UCSD-AML1 (cell line): ENCODE measurements at regions not wholly inside any gene's neighbourhood (a gene's known extent, or its start where the extent isn't known, plus 50 kb on each side); places are given as distances from the start of the nearest gene placed in this dataset.

Source experiments
- DNase-seq: peaks from one replicate; lab custom pipeline; 2025; ENCODE audit not compliant: unreplicated experiment; lab: John Stamatoyannopoulos, UW

DNA sequence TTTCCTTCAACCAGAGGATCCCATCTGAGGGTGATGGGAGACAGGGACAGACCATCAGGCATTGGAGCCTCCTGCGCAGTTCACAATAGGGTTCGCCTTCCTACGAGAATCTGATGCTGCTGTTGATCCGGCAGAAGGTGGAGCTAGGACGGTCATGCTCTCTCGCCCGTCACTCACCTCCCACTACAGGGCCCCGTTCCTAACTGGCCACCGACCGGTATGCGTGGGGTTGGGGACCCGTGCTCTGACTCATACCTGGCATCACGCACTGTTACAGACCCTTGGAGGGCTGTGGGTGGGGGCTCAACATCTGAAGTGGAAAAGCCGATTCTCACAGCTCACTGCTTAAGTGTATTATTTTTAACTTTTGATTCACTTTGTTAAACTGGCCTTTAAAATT, 402.3 kb downstream of the BRD1 start:
- DNase-seq = no peak

- DNase-seq = no peak
These were observed 402.8 kb downstream of the BRD1 start for GRCh38 chr22:49424893-49425270.

DNA sequence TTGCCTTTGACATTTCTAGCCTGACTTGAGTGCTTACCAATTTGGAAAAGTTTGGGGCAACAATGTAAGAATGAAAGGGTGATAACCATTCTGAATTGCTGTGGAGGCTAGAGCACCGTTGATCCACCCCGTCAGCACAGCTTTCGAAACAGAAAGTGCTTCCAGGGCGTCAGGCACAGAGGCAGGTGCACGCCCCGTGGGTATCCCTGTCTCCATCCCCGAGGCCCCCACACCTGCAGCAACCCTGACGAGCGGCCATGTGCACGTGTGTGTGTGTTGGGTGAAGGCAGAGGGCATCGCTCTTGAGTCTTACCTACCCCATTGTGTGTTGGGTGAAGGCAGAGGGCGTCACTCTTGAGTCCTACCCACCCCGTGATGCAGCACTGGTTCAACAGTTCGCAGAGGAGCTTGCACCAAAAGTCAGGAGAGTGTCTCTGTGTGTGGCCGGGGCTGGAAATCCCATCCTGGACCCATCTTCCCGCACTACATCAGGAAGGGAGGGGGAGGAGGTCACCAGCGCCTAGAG, 404.5 kb downstream of the BRD1 start:
- no peak for DNase-seq

DNA sequence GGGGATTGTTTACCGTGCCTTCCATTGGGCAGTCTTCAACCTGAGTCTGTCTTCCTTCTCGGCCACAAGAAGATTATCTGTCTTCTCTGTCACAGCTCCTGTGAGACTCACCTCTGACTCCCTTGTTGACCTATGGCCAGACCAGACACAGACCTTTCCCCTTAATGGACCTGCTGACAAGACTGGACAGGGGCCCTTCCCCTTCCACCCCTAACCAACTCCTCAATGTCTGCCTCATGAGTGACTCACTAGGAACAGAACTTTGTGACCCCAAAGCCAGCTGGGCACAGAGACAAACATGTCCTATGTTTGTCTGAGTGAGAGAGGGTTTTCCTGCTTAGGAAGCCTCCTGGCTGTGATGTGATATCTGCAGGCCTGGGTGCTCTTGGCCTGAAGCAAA, 405.0 kb downstream of the BRD1 start:
- no peak for DNase-seq

- DNase-seq = no peak
These were observed 407.0 kb downstream of the BRD1 start for GRCh38 chr22:49420651-49421050.

DNA sequence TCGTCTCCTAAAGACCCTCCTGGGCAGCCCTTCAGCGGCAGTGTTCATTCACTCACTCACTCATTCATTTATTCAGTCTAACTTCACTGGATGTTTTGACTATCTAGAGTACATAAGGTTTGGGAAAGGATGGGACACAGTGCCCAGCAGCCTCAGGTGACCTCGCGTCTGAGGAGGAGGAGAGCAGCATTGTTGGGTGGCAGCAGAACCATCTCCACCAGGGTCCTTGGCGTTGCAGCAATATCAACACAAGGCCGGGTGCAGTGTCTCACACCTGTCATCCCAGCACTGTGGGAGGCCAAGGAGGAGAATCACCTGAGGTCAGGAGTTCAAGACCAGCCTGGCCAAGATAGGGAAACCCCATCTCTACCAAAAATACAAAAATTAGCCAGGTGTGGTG, 408.0 kb downstream of the BRD1 start:
- no peak for DNase-seq

DNA sequence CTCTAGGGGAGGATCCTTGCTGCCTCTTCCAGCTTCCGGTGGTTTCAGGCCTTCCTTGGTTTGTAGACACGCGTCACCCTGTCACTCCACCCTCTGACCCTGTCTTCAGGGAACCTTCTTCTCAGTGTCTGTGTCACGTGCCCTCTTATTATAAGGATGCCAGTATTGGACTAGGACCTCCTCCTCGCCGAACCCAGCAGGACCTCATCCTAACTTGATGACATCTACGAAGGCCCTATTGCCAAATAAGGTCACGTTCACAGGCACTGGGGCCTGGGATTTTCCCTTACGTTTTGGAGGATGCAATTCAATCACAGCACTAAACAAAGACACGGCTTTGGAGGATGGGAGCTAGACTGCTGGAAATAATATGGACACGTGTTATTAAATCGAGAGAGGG, 408.7 kb downstream of the BRD1 start:
- no peak for DNase-seq

GRCh38 chr22:49418341-49418894, 409.3 kb downstream of the BRD1 start:
- DNase-seq = no peak

- no peak for DNase-seq
These were observed 409.8 kb downstream of the BRD1 start for GRCh38 chr22:49417833-49418232.

- DNase-seq = no peak
These were observed 410.3 kb downstream of the BRD1 start for GRCh38 chr22:49417326-49417725.

DNA sequence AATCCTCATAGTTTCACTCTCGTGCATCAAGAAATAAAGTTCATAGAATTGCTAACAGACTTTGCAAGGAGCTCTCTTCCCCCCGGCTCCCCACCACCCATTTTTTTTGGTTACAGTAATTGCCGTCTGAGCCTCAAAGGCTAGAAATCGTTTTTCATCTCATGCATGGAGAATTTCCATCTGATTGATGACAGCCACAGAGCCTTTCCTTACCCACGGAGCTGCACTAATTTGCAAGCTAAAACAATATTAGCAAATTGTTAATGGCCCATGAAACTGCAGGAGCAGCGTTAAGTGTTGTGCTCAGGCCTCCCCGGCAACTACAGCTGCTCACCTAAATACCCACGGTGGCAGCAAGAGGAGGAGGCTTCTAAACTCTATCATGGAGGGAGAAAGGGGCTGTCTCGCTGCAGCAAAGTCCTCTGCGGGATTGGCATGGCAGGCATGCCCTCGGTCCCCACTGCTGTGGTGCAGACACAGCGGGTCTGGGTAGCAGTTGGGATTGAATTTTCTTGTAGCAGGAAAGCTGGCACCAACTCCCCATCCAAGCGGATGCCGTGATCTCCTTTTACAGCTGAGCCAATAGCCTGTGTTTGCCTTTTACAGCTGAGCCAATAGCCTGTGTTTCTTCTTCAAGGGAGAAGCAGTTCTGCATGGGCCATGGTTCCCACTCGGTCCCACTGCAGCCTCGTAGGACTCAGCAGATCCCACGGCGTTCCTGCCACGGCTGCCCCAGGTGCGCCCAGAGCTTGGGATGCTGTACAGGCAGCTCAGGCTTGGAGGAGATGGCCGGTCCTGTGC, 412.3 kb downstream of the BRD1 start:
- no peak for DNase-seq

GRCh38 chr22:49413551-49413950, 414.1 kb downstream of the BRD1 start:
- no peak for DNase-seq

- no peak for DNase-seq
These were observed 414.5 kb downstream of the BRD1 start for GRCh38 chr22:49413146-49413545.

DNA sequence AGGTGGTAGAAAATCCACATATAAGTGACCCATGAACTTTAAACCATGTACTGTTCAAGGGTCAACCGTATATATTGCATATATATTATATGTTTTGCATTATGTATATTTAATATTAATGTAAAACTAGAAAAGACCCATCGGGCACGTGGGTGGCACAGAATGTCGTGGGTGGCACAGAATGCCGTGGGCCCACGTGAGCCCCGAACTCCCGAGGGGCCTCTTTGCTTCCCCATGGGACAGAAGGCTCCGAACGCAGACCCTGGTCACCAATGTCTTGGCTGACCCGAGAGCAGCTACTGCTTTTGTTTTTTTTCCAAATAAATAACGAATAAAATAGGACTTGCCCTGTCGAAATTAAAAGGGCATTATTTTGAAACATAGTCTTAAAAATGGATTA, 415.4 kb downstream of the BRD1 start:
- no peak for DNase-seq

GRCh38 chr22:49411236-49411635, 416.4 kb downstream of the BRD1 start:
- DNase-seq = no peak

DNA sequence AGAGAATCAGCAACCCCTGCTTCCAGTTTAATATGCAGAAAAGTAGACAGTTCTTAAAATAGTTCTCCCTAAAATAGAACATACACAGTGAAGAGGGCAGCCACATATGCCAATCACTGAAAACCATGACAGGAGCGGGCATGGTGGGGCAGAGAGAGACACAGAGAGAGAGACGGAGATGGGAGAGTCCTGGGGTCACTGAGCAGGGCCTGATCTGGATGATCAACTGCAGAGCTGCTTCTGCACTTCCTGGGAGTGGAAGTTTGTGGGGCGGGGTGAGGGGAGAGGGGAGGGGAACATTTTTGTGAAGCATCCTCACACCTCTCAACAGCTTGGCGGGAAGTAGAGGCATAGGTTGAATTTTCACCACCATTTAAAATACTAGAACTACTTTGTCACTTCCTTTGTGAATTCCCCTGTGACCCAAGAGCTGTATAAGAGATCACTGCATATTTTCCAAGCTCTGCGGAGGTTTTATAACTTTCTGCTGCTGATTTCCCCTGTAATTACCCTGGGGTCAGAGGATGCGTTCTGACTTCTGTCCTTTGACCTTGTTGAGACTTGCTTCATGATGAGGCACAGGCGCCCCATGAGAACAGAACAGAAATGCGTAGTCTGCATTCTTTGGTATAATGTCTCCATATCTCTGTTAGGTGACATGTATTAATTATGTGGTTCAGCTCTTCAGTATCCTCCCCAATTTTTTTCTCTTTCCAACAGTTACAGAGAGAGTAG, 419.4 kb downstream of the BRD1 start:
- no peak for DNase-seq

- no peak for DNase-seq
These were observed 420.6 kb downstream of the BRD1 start for GRCh38 chr22:49406879-49407587.

DNA sequence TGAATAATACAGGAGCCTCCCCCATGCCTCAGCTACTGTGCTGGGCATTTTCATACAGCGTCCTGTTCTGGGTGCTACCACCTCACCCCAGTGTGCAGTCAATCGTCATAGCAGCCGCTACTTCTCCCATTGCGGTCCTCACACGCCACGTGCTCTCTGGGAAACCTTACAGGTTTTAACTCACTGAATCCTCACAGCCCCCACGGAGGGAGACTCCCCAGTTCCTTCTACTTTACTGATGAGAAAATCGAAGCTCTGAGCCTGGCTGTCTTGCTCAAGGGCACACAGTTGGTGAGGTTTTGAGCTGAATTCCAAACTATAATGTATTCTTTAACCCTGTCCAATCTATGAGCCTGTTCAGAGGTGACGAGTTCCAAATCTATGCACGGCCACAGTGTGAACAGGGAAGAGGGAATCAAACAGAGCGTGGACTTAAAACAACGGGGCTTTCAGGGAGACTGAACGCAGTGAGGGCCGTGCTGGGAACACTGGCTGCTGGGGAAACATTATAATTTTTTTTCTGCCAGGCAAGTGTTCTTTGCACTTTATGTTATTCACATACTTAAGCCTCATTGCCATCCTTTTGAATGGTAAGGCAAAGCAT, 421.5 kb downstream of the BRD1 start:
- no peak for DNase-seq

DNA sequence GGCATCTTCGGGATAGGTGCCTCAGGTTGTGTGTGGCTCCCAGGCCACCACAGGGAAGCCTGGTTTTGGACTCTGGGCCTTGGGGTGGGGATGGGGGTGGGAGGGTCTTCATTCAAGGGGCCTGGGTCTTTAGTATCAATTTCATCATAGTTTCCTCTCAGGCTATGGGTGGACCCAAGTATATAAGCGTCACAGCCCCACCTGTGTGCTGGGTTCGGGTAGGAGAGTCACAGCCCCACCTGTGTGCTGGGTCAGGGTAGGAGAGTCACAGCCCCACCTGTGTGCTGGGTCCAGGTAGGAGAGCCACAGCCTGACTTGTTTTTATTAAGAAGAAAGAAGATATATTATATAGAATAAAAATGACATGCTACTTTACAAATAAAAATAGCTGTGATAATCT, 422.1 kb downstream of the BRD1 start:
- DNase-seq = no peak

- DNase-seq = no peak
These were observed 423.0 kb downstream of the BRD1 start for GRCh38 chr22:49404576-49405241.

DNA sequence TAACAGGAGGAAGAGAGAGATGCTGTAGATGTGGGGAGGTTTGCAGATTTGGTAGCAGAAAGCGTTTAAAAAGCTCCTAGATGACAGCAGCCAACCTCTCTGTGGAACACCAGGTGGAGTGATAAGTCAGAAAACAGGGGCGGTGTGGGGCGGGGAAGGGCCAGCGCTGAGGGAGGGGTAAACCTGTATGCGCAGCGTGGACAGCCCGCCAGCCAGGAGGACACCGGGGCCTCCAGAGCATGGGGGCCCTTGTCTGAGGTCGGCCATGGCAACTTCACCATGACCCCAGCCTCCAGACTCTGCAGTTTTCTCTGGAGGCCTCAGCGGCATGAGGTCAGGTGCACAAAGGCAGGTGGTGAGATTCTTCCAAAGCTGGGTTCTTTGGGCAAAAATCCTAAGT, 423.7 kb downstream of the BRD1 start:
- no peak for DNase-seq
